K562 (cell line): ENCODE measurements at regions not wholly inside any gene's neighbourhood (a gene's known extent, or its start where the extent isn't known, plus 50 kb on each side); places are given as distances from the start of the nearest gene placed in this dataset.
A peak's percentile ranks its signal among the peaks of the same experiment; 100 is the strongest.

Experiments used
- ATAC-seq: fragments of 200-7000 bp; cut with Tn5 transposase; 3 replicates; pipeline ENCODE4 v1.9.1; 2020; ENCODE audit warnings: moderate library complexity
- BruUV-seq: library from RNA; stranded (reverse); fragments of 400-500 nt; replicated peaks from 2 replicates; lab custom pipeline; 2021; lab: Mats Ljungman, UMichigan
- CTCF ChIA-PET: fragments of 300-600 bp; formaldehyde crosslinking; extraction: SDS; loops from one replicate; lab custom pipeline; 2021; ENCODE audit warnings: low intra/inter-chr PET ratio; lab: Yijun Ruan, JAX
- POLR2A ChIA-PET: fragments of 300-600, 350-650 bp; sonication (Branson Sonifier 250); formaldehyde crosslinking; extraction: SDS; loops from one replicate; lab custom pipeline; 2021; ENCODE audit warnings: antibody characterized with exemption, inconsistent platforms; lab: Yijun Ruan, JAX
- DNase-seq, 4 experiments: peaks; one replicate each; pipeline versions ENCODE4 v3.0.0 to v3.0.0-alpha.2; 2011 to 2018; ENCODE audit warnings: low spot score in 3 of 4, mixed read lengths in 3 of 4; ENCODE audit errors: extremely low read depth in 1 of 4
- FAIRE-seq: peaks from 2 replicates; lab custom pipeline; 2011; peaks lifted over from hg19 to GRCh38; lab: Jason Lieb, UNC
- H2AFZ ChIP-seq: 2 replicates; pipeline ENCODE4 v1.6.0; 2011; ENCODE audit warnings: low read depth, low read length, control low read depth, inconsistent platforms
- H3K27ac ChIP-seq: fragments of 200-600 bp; 3 replicates; pipeline ENCODE4 v1.8.0; 2011; ENCODE audit warnings: low read depth, mild to moderate bottlenecking, control low read depth, inconsistent platforms, low read length, moderate library complexity, mixed read lengths; ENCODE audit errors: extremely low read depth
- H3K27me3 ChIP-seq, 2 experiments: fragments of 300-600 bp in 1 of 2; 2 replicates in 1 of 2; 3 replicates in 1 of 2; pipeline versions ENCODE4 v1.6.0 to v1.8.0; 2011; ENCODE audit warnings: inconsistent platforms in 2 of 2, low read length in 2 of 2, mild to moderate bottlenecking in 1 of 2, mixed read lengths in 1 of 2, moderate library complexity in 1 of 2; ENCODE audit not compliant: control insufficient read depth in 2 of 2, insufficient read depth in 2 of 2
- H3K36me3 ChIP-seq: fragments of 300-600 bp; 3 replicates; pipeline ENCODE4 v1.8.0; 2011; ENCODE audit warnings: mild to moderate bottlenecking, low read length, inconsistent platforms; ENCODE audit not compliant: control insufficient read depth, insufficient read depth
- H3K4me1 ChIP-seq, 2 experiments: fragments of 200-600 bp in 1 of 2; replicated peaks in 1 of 2; 2 replicates in 1 of 2; 3 replicates in 1 of 2; pipeline versions ENCODE4 v1.5.1 to v1.8.0; 2011; ENCODE audit warnings: inconsistent platforms in 2 of 2, low read length in 2 of 2, mild to moderate bottlenecking in 1 of 2, mixed read lengths in 1 of 2, moderate library complexity in 1 of 2; ENCODE audit not compliant: control insufficient read depth in 2 of 2, insufficient read depth in 2 of 2
- H3K4me2 ChIP-seq: 2 replicates; pipeline ENCODE4 v1.6.1; 2011; ENCODE audit warnings: low read length, control low read depth, inconsistent platforms, mixed read lengths; ENCODE audit not compliant: insufficient read depth
- H3K4me3 ChIP-seq: fragments of 200-600 bp; sonication (generic), shearing (Covaris generic); 2 replicates; pipeline ENCODE4 v1.5.1; 2016; ENCODE audit warnings: control low read depth, inconsistent platforms
- H3K79me2 ChIP-seq: fragments of 200-600 bp; 3 replicates; pipeline ENCODE4 v1.8.0; 2011; ENCODE audit warnings: low read length, inconsistent platforms; ENCODE audit not compliant: control insufficient read depth, insufficient read depth
- H3K9ac ChIP-seq, 2 experiments: 2 replicates each; pipeline versions ENCODE4 v1.6.0 to v1.6.1; 2011; ENCODE audit warnings: low read depth in 2 of 2, low read length in 2 of 2, control low read depth in 1 of 2, inconsistent platforms in 1 of 2, mild to moderate bottlenecking in 1 of 2, mixed read lengths in 1 of 2; ENCODE audit not compliant: insufficient read depth in 1 of 2
- H3K9me1 ChIP-seq: one replicate; pipeline ENCODE4 v1.6.0; 2011; ENCODE audit warnings: inconsistent platforms, mild to moderate bottlenecking, low read length, moderate library complexity; ENCODE audit not compliant: control insufficient read depth, insufficient read depth
- H3K9me3 ChIP-seq: replicated peaks from 2 replicates; pipeline ENCODE4 v1.5.1; 2011; ENCODE audit warnings: low read depth, low read length, inconsistent platforms; ENCODE audit not compliant: control insufficient read depth, insufficient read depth
- H4K20me1 ChIP-seq: replicated peaks from 2 replicates; pipeline ENCODE4 v1.6.1; 2011; ENCODE audit warnings: low read length, inconsistent platforms, mixed read lengths; ENCODE audit not compliant: control insufficient read depth, insufficient read depth
- CBFB ChIP-seq: sonication (generic); formaldehyde crosslinking; IDR thresholded peaks from 2 replicates; pipeline ENCODE4 v1.4.0; 2020; ENCODE audit warnings: mild to moderate bottlenecking, missing genetic modification reagents
- DACH1 ChIP-seq: fragments of 450-650 bp; IDR thresholded peaks from 2 replicates; pipeline ENCODE4 v1.6.1; 2018; ENCODE audit not compliant: partially characterized antibody
- ESRRA ChIP-seq: fragments of 450-650 bp; IDR thresholded peaks from 2 replicates; pipeline ENCODE4 v1.6.1; 2014; ENCODE audit warnings: low read depth, mild to moderate bottlenecking, moderate library complexity, borderline replicate concordance
- GABPB2 ChIP-seq: fragments of 250-450 bp; sonication (Bioruptor Pico); conservative IDR thresholded peaks from 2 replicates; pipeline ENCODE4 v1.5.1; 2021; ENCODE audit warnings: mild to moderate bottlenecking
- RREB1 ChIP-seq: fragments of 250-450 bp; sonication (Bioruptor Pico); IDR thresholded peaks from 2 replicates; pipeline ENCODE4 v1.4.0; 2020
- ZBTB9 ChIP-seq: fragments of 450-650 bp; formaldehyde crosslinking; IDR thresholded peaks from 2 replicates; pipeline ENCODE4 v1.4.0; 2020; ENCODE audit warnings: mild to moderate bottlenecking, moderate library complexity
- ZNF511 ChIP-seq: sonication (generic); formaldehyde crosslinking; IDR thresholded peaks from 2 replicates; pipeline ENCODE4 v1.8.0; 2022; ENCODE audit warnings: mild to moderate bottlenecking, missing genetic modification reagents
- WGBS: fragments of 100-300 bp; shearing (Covaris generic); methylation state at CpG from one replicate; pipeline ENCODE4 v1.1.6; 2016; ENCODE audit warnings: low coverage, mixed read lengths; ENCODE audit not compliant: insufficient coverage; ENCODE audit errors: missing lambda C conversion rate; 5-methylcytosine and 5-hydroxymethylcytosine counted together
- in situ Hi-C: fragments of 300-500 bp; cut with MboI; formaldehyde crosslinking; loops from 4 replicates; pipeline ENCODE4 v1.15.0; 2018; ENCODE audit warnings: inconsistent platforms, mixed read lengths
- intact Hi-C: fragments of 100-400 bp; cut with micrococcal nuclease; formaldehyde crosslinking; loops from 2 replicates; pipeline ENCODE4 v1.14.2; 2022

- in situ Hi-C loops (no loop called here), intact Hi-C loops (no loop called here)
- no peak overlapping the region for H3K4me3 ChIP-seq
- H3K4me1 ChIP-seq, result no peaks in the 10 kb centered on the region
- H4K20me1 ChIP-seq, result peaks cover 8% of the 10 kb centered on the region; the same call in 1 of the 2 replicates
- no peak for ATAC-seq
- DNase-seq, result no peak
- TF ChIP-seq ZNF511 (CRISPR knock-in tag) (peak; percentile 80; the same call in 1 of the 2 replicates), ESRRA (no peak)
- 2% methylated on average over 11 of the region's 11 CpGs for WGBS
- H3K79me2 ChIP-seq, result no peaks in the 10 kb centered on the region
- no peaks in the 10 kb centered on the region for H3K9me3 ChIP-seq
- ChIA-PET CTCF (no interaction called here), POLR2A (interaction anchor here (0.8 to 1.2 kb wide), 2 partner anchors 9 to 14 kb away, joined by 3 read pairs; no protein-coding TSS in a partner anchor)
- H3K36me3 ChIP-seq, result no peaks in the 10 kb centered on the region
- no peaks in the 10 kb centered on the region for H3K9me1 ChIP-seq
- no peak overlapping the region for H3K9ac ChIP-seq
- FAIRE-seq, result no peak
- H3K27me3 ChIP-seq, result peaks cover 5 to 52% of the 10 kb centered on the region in 2 experiments; a peak in 4 of 5 replicates
- no TSS peak for BruUV-seq
- no peak overlapping the region for H3K4me2 ChIP-seq
- no peak overlapping the region for H3K27ac ChIP-seq
- H2AFZ ChIP-seq, result no peak overlapping the region
Observed at GRCh38 chr10:78222096-78222790, 188.6 kb downstream of the RPS24 start.

GRCh38 chr10:78223088-78223487, 189.4 kb downstream of the RPS24 start:
- no peak overlapping the region for H3K27ac ChIP-seq
- FAIRE-seq (no peak), DNase-seq (no peak), ATAC-seq (no peak)
- no TSS peak for BruUV-seq
- H3K27me3 ChIP-seq, result peaks cover 5 to 53% of the 10 kb centered on the region in 2 experiments; a peak in 4 of 5 replicates
- H3K79me2 ChIP-seq, result no peaks in the 10 kb centered on the region
- POLR2A ChIA-PET, result no interaction called here
- intact Hi-C loops, result no loop called here
- no peaks in the 10 kb centered on the region for H3K4me1 ChIP-seq
- H4K20me1 ChIP-seq, result peaks cover 5% of the 10 kb centered on the region; the same call in 1 of the 2 replicates
- no peak overlapping the region for H3K4me3 ChIP-seq
- H3K9me1 ChIP-seq, result no peaks in the 10 kb centered on the region
- no peaks in the 10 kb centered on the region for H3K9me3 ChIP-seq
- CTCF ChIA-PET, result no interaction called here
- in situ Hi-C loops, result no loop called here
- H3K4me2 ChIP-seq, result no peak overlapping the region
- no peak overlapping the region for H2AFZ ChIP-seq
- no peak overlapping the region for H3K9ac ChIP-seq
- 1% methylated on average over 7 of the region's 7 CpGs for WGBS
- no peaks in the 10 kb centered on the region for H3K36me3 ChIP-seq
- TF ChIP-seq RREB1 (CRISPR knock-in tag) (no peak), DACH1 (no peak), ESRRA (no peak), CBFB (CRISPR knock-in tag) (no peak), GABPB2 (no peak), ZBTB9 (no peak)
